Body of pancreas (tissue), 4 donors: ENCODE measurements at regions not wholly inside any gene's neighbourhood (a gene's known extent, or its start where the extent isn't known, plus 50 kb on each side); places are given as distances from the start of the nearest gene placed in this dataset.

Experiments used
- ATAC-seq: fragments of 150-250 bp; one replicate; pipeline ENCODE4 v1.9.1; 2016
- DNase-seq, 4 donors: peaks; one replicate each; pipeline ENCODE4 v3.0.0-alpha.2; 2019
- H3K27ac ChIP-seq, 4 donors: fragments of 200-600 bp; sonication (generic); 1 replicate in 3 of 4; 2 replicates in 1 of 4; pipeline versions ENCODE4 v1.5.1 to v1.6.1; 2016 to 2019; ENCODE audit warnings: mild to moderate bottlenecking in 1 of 4, mixed read lengths in 1 of 4, moderate library complexity in 1 of 4
- H3K27me3 ChIP-seq, 2 donors: fragments of 200-600 bp; sonication (generic); one replicate each; pipeline ENCODE4 v1.6.0; 2016; ENCODE audit warnings: mild to moderate bottlenecking in 1 of 2
- H3K36me3 ChIP-seq, 2 donors: fragments of 200-600 bp; sonication (generic); replicated peaks in 1 of 2; 2 replicates each; pipeline ENCODE4 v1.5.1; 2016; ENCODE audit warnings: low read depth in 2 of 2; ENCODE audit not compliant: insufficient read depth in 1 of 2
- H3K4me1 ChIP-seq: fragments of 200-600 bp; sonication (generic); one replicate; pipeline ENCODE4 v1.6.0; 2016
- H3K4me3 ChIP-seq, 2 donors: fragments of 200-600 bp; sonication (generic); 1 replicate in 1 of 2; 2 replicates in 1 of 2; pipeline ENCODE4 v1.5.1; 2016 to 2019
- H3K9me3 ChIP-seq, 3 donors: fragments of 200-600 bp; sonication (generic); 1 replicate in 2 of 3; 2 replicates in 1 of 3; pipeline ENCODE4 v1.5.1; 2016
- CTCF ChIP-seq, 7 experiments: fragments of 450-650 bp in 4 of 7; fragments of 200-600 bp in 3 of 7; sonication (generic) in 3 of 7; IDR thresholded peaks; one replicate each; pipeline ENCODE4 v1.5.1; 2016 to 2019; ENCODE audit warnings: antibody characterized with exemption in 7 of 7
- POLR2A ChIP-seq, 3 donors: fragments of 450-650 bp; IDR thresholded peaks; one replicate each; pipeline ENCODE4 v1.6.1; 2016; ENCODE audit warnings: antibody characterized with exemption in 3 of 3, mild to moderate bottlenecking in 2 of 3
- WGBS, 2 donors: methylation state at CpG; one replicate each; pipeline ENCODE4 v1.1.5; 2017; 5-methylcytosine and 5-hydroxymethylcytosine counted together
- intact Hi-C: fragments of 100-400 bp; cut with DNase I; formaldehyde crosslinking; loops from one replicate; pipeline ENCODE4 v1.15.1; 2023

GRCh38 chr21:14312871-14313270, 70.1 kb downstream of the HSPA13 start:
- H3K4me1 ChIP-seq = no peaks in the 10 kb centered on the region
- no peak overlapping the region for H3K4me3 ChIP-seq
- H3K36me3 ChIP-seq = no peaks in the 10 kb centered on the region
- intact Hi-C loops = no loop called here
- no peaks in the 10 kb centered on the region for H3K27me3 ChIP-seq
- TF ChIP-seq CTCF (IDR thresholded peaks at IDR 0.05) (no peak), POLR2A (IDR thresholded peaks at IDR 0.05) (no peak)
- DNase-seq (no peak), ATAC-seq (no peak)
- H3K9me3 ChIP-seq = no peaks in the 10 kb centered on the region
- no peak overlapping the region for H3K27ac ChIP-seq
- 36 to 47% methylated on average over 1 of the region's 1 CpG for WGBS, 2 donors

GRCh38 chr21:14308234-14308633, 74.7 kb downstream of the HSPA13 start:
- no peak for DNase-seq
- no peaks in the 10 kb centered on the region for H3K36me3 ChIP-seq
- intact Hi-C loops = no loop called here
- H3K4me1 ChIP-seq = no peaks in the 10 kb centered on the region
- no peak for TF ChIP-seq CTCF (IDR thresholded peaks at IDR 0.05)
- no peak for TF ChIP-seq POLR2A (IDR thresholded peaks at IDR 0.05)
- no peaks in the 10 kb centered on the region for H3K27me3 ChIP-seq
- H3K4me3 ChIP-seq = no peak overlapping the region
- no peak for ATAC-seq
- H3K9me3 ChIP-seq = no peaks in the 10 kb centered on the region
- WGBS, 2 donors = 35 to 42% methylated on average over 5 of the region's 5 CpGs
- H3K27ac ChIP-seq = no peak overlapping the region

GRCh38 chr21:14306126-14306907, 76.6 kb downstream of the HSPA13 start:
- H3K36me3 ChIP-seq = no peaks in the 10 kb centered on the region
- no peaks in the 10 kb centered on the region for H3K4me1 ChIP-seq
- H3K9me3 ChIP-seq = no peaks in the 10 kb centered on the region
- WGBS, 2 donors = 14 to 18% methylated on average over 5 of the region's 5 CpGs
- intact Hi-C loops = no loop called here
- ATAC-seq (no peak), DNase-seq (no peak)
- TF ChIP-seq CTCF (IDR thresholded peaks at IDR 0.05) = peak in 3 of 7 experiments; percentile 10 to 21 (median 19)
- TF ChIP-seq POLR2A (IDR thresholded peaks at IDR 0.05) = no peak
- no peaks in the 10 kb centered on the region for H3K27me3 ChIP-seq
- no peak overlapping the region for H3K4me3 ChIP-seq
- H3K27ac ChIP-seq = no peak overlapping the region

- Histone ChIP-seq H3K4me3 (no peak overlapping the region), H3K4me1 (no peaks in the 10 kb centered on the region), H3K9me3 (no peaks in the 10 kb centered on the region), H3K27ac (no peak overlapping the region), H3K27me3 (no peaks in the 10 kb centered on the region), H3K36me3 (no peaks in the 10 kb centered on the region)
- WGBS, 2 donors = 58 to 64% methylated on average over 8 of the region's 8 CpGs
- ATAC-seq (no peak), DNase-seq (no peak)
- intact Hi-C loops = no loop called here
- no peak for TF ChIP-seq POLR2A (IDR thresholded peaks at IDR 0.05)
- TF ChIP-seq CTCF (IDR thresholded peaks at IDR 0.05) = no peak
Observed at GRCh38 chr21:14303731-14304488, 79.0 kb downstream of the HSPA13 start.
